K562 (cell line): ENCODE measurements at regions not wholly inside any gene's neighbourhood (a gene's known extent, or its start where the extent isn't known, plus 50 kb on each side); places are given as distances from the start of the nearest gene placed in this dataset.

Experiments
- ATAC-seq: fragments of 200-7000 bp; cut with Tn5 transposase; 3 replicates; pipeline ENCODE4 v1.9.1; 2020; ENCODE audit warnings: moderate library complexity
- BruUV-seq: library from RNA; stranded (reverse); fragments of 400-500 nt; replicated peaks from 2 replicates; lab custom pipeline; 2021; lab: Mats Ljungman, UMichigan
- CTCF ChIA-PET: fragments of 300-600 bp; formaldehyde crosslinking; extraction: SDS; loops from one replicate; lab custom pipeline; 2021; ENCODE audit warnings: low intra/inter-chr PET ratio; lab: Yijun Ruan, JAX
- POLR2A ChIA-PET: fragments of 300-600, 350-650 bp; sonication (Branson Sonifier 250); formaldehyde crosslinking; extraction: SDS; loops from one replicate; lab custom pipeline; 2021; ENCODE audit warnings: antibody characterized with exemption, inconsistent platforms; lab: Yijun Ruan, JAX
- DNase-seq, 4 experiments: peaks; one replicate each; pipeline versions ENCODE4 v3.0.0 to v3.0.0-alpha.2; 2011 to 2018; ENCODE audit warnings: low spot score in 3 of 4, mixed read lengths in 3 of 4; ENCODE audit errors: extremely low read depth in 1 of 4
- FAIRE-seq: peaks from 2 replicates; lab custom pipeline; 2011; peaks lifted over from hg19 to GRCh38; lab: Jason Lieb, UNC
- H2AFZ ChIP-seq: 2 replicates; pipeline ENCODE4 v1.6.0; 2011; ENCODE audit warnings: low read depth, low read length, control low read depth, inconsistent platforms
- H3K27ac ChIP-seq: fragments of 200-600 bp; 3 replicates; pipeline ENCODE4 v1.8.0; 2011; ENCODE audit warnings: low read depth, mild to moderate bottlenecking, control low read depth, inconsistent platforms, low read length, moderate library complexity, mixed read lengths; ENCODE audit errors: extremely low read depth
- H3K27me3 ChIP-seq, 2 experiments: fragments of 300-600 bp in 1 of 2; 2 replicates in 1 of 2; 3 replicates in 1 of 2; pipeline versions ENCODE4 v1.6.0 to v1.8.0; 2011; ENCODE audit warnings: inconsistent platforms in 2 of 2, low read length in 2 of 2, mild to moderate bottlenecking in 1 of 2, mixed read lengths in 1 of 2, moderate library complexity in 1 of 2; ENCODE audit not compliant: control insufficient read depth in 2 of 2, insufficient read depth in 2 of 2
- H3K36me3 ChIP-seq: fragments of 300-600 bp; 3 replicates; pipeline ENCODE4 v1.8.0; 2011; ENCODE audit warnings: mild to moderate bottlenecking, low read length, inconsistent platforms; ENCODE audit not compliant: control insufficient read depth, insufficient read depth
- H3K4me1 ChIP-seq, 2 experiments: fragments of 200-600 bp in 1 of 2; replicated peaks in 1 of 2; 2 replicates in 1 of 2; 3 replicates in 1 of 2; pipeline versions ENCODE4 v1.5.1 to v1.8.0; 2011; ENCODE audit warnings: inconsistent platforms in 2 of 2, low read length in 2 of 2, mild to moderate bottlenecking in 1 of 2, mixed read lengths in 1 of 2, moderate library complexity in 1 of 2; ENCODE audit not compliant: control insufficient read depth in 2 of 2, insufficient read depth in 2 of 2
- H3K4me2 ChIP-seq: 2 replicates; pipeline ENCODE4 v1.6.1; 2011; ENCODE audit warnings: low read length, control low read depth, inconsistent platforms, mixed read lengths; ENCODE audit not compliant: insufficient read depth
- H3K4me3 ChIP-seq: fragments of 200-600 bp; sonication (generic), shearing (Covaris generic); 2 replicates; pipeline ENCODE4 v1.5.1; 2016; ENCODE audit warnings: control low read depth, inconsistent platforms
- H3K79me2 ChIP-seq: fragments of 200-600 bp; 3 replicates; pipeline ENCODE4 v1.8.0; 2011; ENCODE audit warnings: low read length, inconsistent platforms; ENCODE audit not compliant: control insufficient read depth, insufficient read depth
- H3K9ac ChIP-seq, 2 experiments: 2 replicates each; pipeline versions ENCODE4 v1.6.0 to v1.6.1; 2011; ENCODE audit warnings: low read depth in 2 of 2, low read length in 2 of 2, control low read depth in 1 of 2, inconsistent platforms in 1 of 2, mild to moderate bottlenecking in 1 of 2, mixed read lengths in 1 of 2; ENCODE audit not compliant: insufficient read depth in 1 of 2
- H3K9me1 ChIP-seq: one replicate; pipeline ENCODE4 v1.6.0; 2011; ENCODE audit warnings: inconsistent platforms, mild to moderate bottlenecking, low read length, moderate library complexity; ENCODE audit not compliant: control insufficient read depth, insufficient read depth
- H3K9me3 ChIP-seq: replicated peaks from 2 replicates; pipeline ENCODE4 v1.5.1; 2011; ENCODE audit warnings: low read depth, low read length, inconsistent platforms; ENCODE audit not compliant: control insufficient read depth, insufficient read depth
- H4K20me1 ChIP-seq: replicated peaks from 2 replicates; pipeline ENCODE4 v1.6.1; 2011; ENCODE audit warnings: low read length, inconsistent platforms, mixed read lengths; ENCODE audit not compliant: control insufficient read depth, insufficient read depth
- CC2D1A ChIP-seq: fragments of 450-650 bp; IDR thresholded peaks from 2 replicates; pipeline ENCODE4 v1.6.1; 2017; ENCODE audit warnings: mild to moderate bottlenecking
- COPS2 ChIP-seq: fragments of 450-650 bp; conservative IDR thresholded peaks from 2 replicates; pipeline ENCODE4 v1.6.1; 2016; ENCODE audit warnings: mild to moderate bottlenecking, moderate library complexity
- SMARCA5 ChIP-seq: fragments of 450-650 bp; IDR thresholded peaks from 2 replicates; pipeline ENCODE4 v1.6.1; 2016
- SNAPC5 ChIP-seq: fragments of 250-450 bp; sonication (Bioruptor Pico); IDR thresholded peaks from 2 replicates; pipeline ENCODE4 v1.8.0; 2021; ENCODE audit warnings: moderate library complexity, mild to moderate bottlenecking, inconsistent platforms
- ZKSCAN8 ChIP-seq: fragments of 200-800 bp; sonication (Bioruptor generic); IDR thresholded peaks from 2 replicates; pipeline ENCODE4 v1.6.1; 2016; ENCODE audit warnings: missing genetic modification characterization, missing compliant biosample characterization
- ZNF143 ChIP-seq: sonication (generic); formaldehyde crosslinking; IDR thresholded peaks from 2 replicates; pipeline ENCODE4 v1.9.0; 2022; ENCODE audit warnings: mild to moderate bottlenecking, missing genetic modification reagents
- ZNF165 ChIP-seq: fragments of 250-450 bp; sonication (Bioruptor Pico); IDR thresholded peaks from 2 replicates; pipeline ENCODE4 v1.4.0; 2020; ENCODE audit warnings: borderline replicate concordance
- ZNF197 ChIP-seq: fragments of 200-800 bp; sonication (Bioruptor generic); IDR thresholded peaks from 2 replicates; pipeline ENCODE4 v1.6.1; 2016; ENCODE audit warnings: low read depth, missing genetic modification characterization, missing compliant biosample characterization
- ZNF512 ChIP-seq: IDR thresholded peaks from 2 replicates; pipeline ENCODE4 v1.6.1; 2016; ENCODE audit warnings: missing genetic modification characterization, missing compliant biosample characterization
- ZNF583 ChIP-seq: fragments of 250-450 bp; sonication (Bioruptor Pico); IDR thresholded peaks from 2 replicates; pipeline ENCODE4 v1.4.0; 2020
- WGBS: fragments of 100-300 bp; shearing (Covaris generic); methylation state at CpG from one replicate; pipeline ENCODE4 v1.1.6; 2016; ENCODE audit warnings: low coverage, mixed read lengths; ENCODE audit not compliant: insufficient coverage; ENCODE audit errors: missing lambda C conversion rate; 5-methylcytosine and 5-hydroxymethylcytosine counted together
- in situ Hi-C: fragments of 300-500 bp; cut with MboI; formaldehyde crosslinking; loops from 4 replicates; pipeline ENCODE4 v1.15.0; 2018; ENCODE audit warnings: inconsistent platforms, mixed read lengths
- intact Hi-C: fragments of 100-400 bp; cut with micrococcal nuclease; formaldehyde crosslinking; loops from 2 replicates; pipeline ENCODE4 v1.14.2; 2022

GRCh38 chr13:55570371-55570770 is 1570.3 kb upstream of the PRR20A start:
- no TSS peak for BruUV-seq
- Histone ChIP-seq H2AFZ (no peak overlapping the region), H3K4me2 (no peak overlapping the region), H4K20me1 (no peaks in the 10 kb centered on the region), H3K4me1 (no peaks in the 10 kb centered on the region), H3K9ac (no peak overlapping the region), H3K4me3 (no peak overlapping the region), H3K36me3 (no peaks in the 10 kb centered on the region), H3K27ac (no peak overlapping the region), H3K79me2 (no peaks in the 10 kb centered on the region), H3K27me3 (no peaks in the 10 kb centered on the region), H3K9me3 (no peaks in the 10 kb centered on the region), H3K9me1 (no peaks in the 10 kb centered on the region)
- WGBS, result 0% methylated on average over 1 of the region's 1 CpG
- ChIA-PET CTCF (no interaction called here), POLR2A (no interaction called here)
- no peak for FAIRE-seq
- in situ Hi-C loops (no loop called here), intact Hi-C loops (no loop called here)
- no peak for DNase-seq
- ATAC-seq, result no peak
- no peak for TF ChIP-seq ZNF143
- no peak for TF ChIP-seq SMARCA5
- TF ChIP-seq COPS2, result no peak
- TF ChIP-seq SNAPC5 (CRISPR knock-in tag), result no peak
- no peak for TF ChIP-seq ZNF197 (CRISPR knock-in tag)
- no peak for TF ChIP-seq CC2D1A
- no peak for TF ChIP-seq ZKSCAN8

- ATAC-seq (no peak), DNase-seq (no peak), FAIRE-seq (no peak)
- H3K4me2 ChIP-seq, result no peak overlapping the region
- WGBS, result 0% methylated on average over 2 of the region's 2 CpGs
- intact Hi-C loops, result no loop called here
- H2AFZ ChIP-seq, result no peak overlapping the region
- no peaks in the 10 kb centered on the region for H4K20me1 ChIP-seq
- H3K36me3 ChIP-seq, result no peaks in the 10 kb centered on the region
- H3K9ac ChIP-seq, result no peak overlapping the region
- CTCF ChIA-PET, result no interaction called here
- no peak overlapping the region for H3K4me3 ChIP-seq
- H3K4me1 ChIP-seq, result no peaks in the 10 kb centered on the region
- BruUV-seq, result no TSS peak
- in situ Hi-C loops, result no loop called here
- POLR2A ChIA-PET, result no interaction called here
- H3K9me3 ChIP-seq, result no peaks in the 10 kb centered on the region
- H3K79me2 ChIP-seq, result no peaks in the 10 kb centered on the region
- no peaks in the 10 kb centered on the region for H3K27me3 ChIP-seq
- H3K27ac ChIP-seq, result no peak overlapping the region
- no peaks in the 10 kb centered on the region for H3K9me1 ChIP-seq
- no peak for TF ChIP-seq ZNF165 (CRISPR knock-in tag)
- TF ChIP-seq ZNF583, result no peak
- TF ChIP-seq ZNF512 (tag), result no peak
Measured at GRCh38 chr13:55571237-55571867, 1569.4 kb upstream of the PRR20A start.
